ENCODE measurements at regions not wholly inside any gene's neighbourhood (a gene's known extent, or its start where the extent isn't known, plus 50 kb on each side); places are given as distances from the start of the nearest gene placed in this dataset.

- H3K4me3 Mint-ChIP-seq = no peak overlapping the region
- ChIA-PET POLR2A (no interaction called here), CTCF (interaction anchor here (1.1 kb wide), 1 partner anchor 13 kb away, joined by 3 read pairs; no protein-coding TSS in a partner anchor)
- H3K27me3 Mint-ChIP-seq = peaks cover 0 to 4% of the 10 kb centered on the region in 2 donors
- Histone ChIP-seq H3K4me1 (ENCODE audit: insufficient read depth, low read length) (no peaks in the 10 kb centered on the region), H3K36me3 (ENCODE audit: insufficient read depth, low read length) (no peaks in the 10 kb centered on the region), H3K27ac (ENCODE audit: low read depth, low read length) (no peak overlapping the region), H3K4me3 (ENCODE audit: low read length) (no peak overlapping the region), H3K9me3 (ENCODE audit: low read length) (no peaks in the 10 kb centered on the region), H3K27me3 (ENCODE audit: insufficient read depth, low read length, poor library complexity, severe bottlenecking) (no peaks in the 10 kb centered on the region)
- H3K4me1 Mint-ChIP-seq = no peaks in the 10 kb centered on the region
- H3K36me3 Mint-ChIP-seq = no peaks in the 10 kb centered on the region
- H3K9me3 Mint-ChIP-seq = no peaks in the 10 kb centered on the region
- no peak for DNase-seq
- no peak overlapping the region for H3K27ac Mint-ChIP-seq
Measured at GRCh38 chr7:13466874-13467547, 522.5 kb downstream of the ETV1 start.

- H3K27me3 Mint-ChIP-seq = no peaks in the 10 kb centered on the region
Measured at GRCh38 chr7:13476881-13477444, 512.5 kb downstream of the ETV1 start.

GRCh38 chr7:13489386-13489785 is 500.1 kb downstream of the ETV1 start:
- H3K9me3 ChIP-seq (ENCODE audit: low read length) = no peaks in the 10 kb centered on the region
- no peak for DNase-seq
- Mint-ChIP-seq H3K4me1 (no peaks in the 10 kb centered on the region), H3K36me3 (no peaks in the 10 kb centered on the region), H3K4me3 (no peak overlapping the region), H3K9me3 (peaks cover 0 to 10% (median 0%) of the 10 kb centered on the region in 5 donors), H3K27ac (no peak overlapping the region), H3K27me3 (peaks cover 1 to 12% of the 10 kb centered on the region in 2 donors)
- H3K27me3 ChIP-seq (ENCODE audit: insufficient read depth, low read length, poor library complexity, severe bottlenecking) = no peaks in the 10 kb centered on the region
- CTCF ChIA-PET = no interaction called here
- H3K4me1 ChIP-seq (ENCODE audit: insufficient read depth, low read length) = no peaks in the 10 kb centered on the region
- no peak overlapping the region for H3K4me3 ChIP-seq (ENCODE audit: low read length)
- H3K27ac ChIP-seq (ENCODE audit: low read depth, low read length) = no peak overlapping the region
- H3K36me3 ChIP-seq (ENCODE audit: insufficient read depth, low read length) = no peaks in the 10 kb centered on the region
- POLR2A ChIA-PET = no interaction called here

More at GRCh38 chr7:13476881-13477444, 512.5 kb downstream of the ETV1 start:
- Mint-ChIP-seq H3K36me3 (no peaks in the 10 kb centered on the region), H3K9me3 (no peaks in the 10 kb centered on the region), H3K4me1 (no peaks in the 10 kb centered on the region), H3K4me3 (no peak overlapping the region), H3K27ac (no peak overlapping the region)
- Histone ChIP-seq H3K27me3 (ENCODE audit: insufficient read depth, low read length, poor library complexity, severe bottlenecking) (no peaks in the 10 kb centered on the region), H3K36me3 (ENCODE audit: insufficient read depth, low read length) (no peaks in the 10 kb centered on the region), H3K4me1 (ENCODE audit: insufficient read depth, low read length) (no peaks in the 10 kb centered on the region), H3K27ac (ENCODE audit: low read depth, low read length) (no peak overlapping the region), H3K4me3 (ENCODE audit: low read length) (no peak overlapping the region), H3K9me3 (ENCODE audit: low read length) (no peaks in the 10 kb centered on the region)
- CTCF ChIA-PET = no interaction called here
- DNase-seq = no peak
- POLR2A ChIA-PET = no interaction called here

GRCh38 chr7:13496976-13497375 is 492.5 kb downstream of the ETV1 start:
- DNase-seq = no peak
- Histone ChIP-seq H3K27ac (ENCODE audit: low read depth, low read length) (no peak overlapping the region), H3K27me3 (ENCODE audit: insufficient read depth, low read length, poor library complexity, severe bottlenecking) (no peaks in the 10 kb centered on the region), H3K4me1 (ENCODE audit: insufficient read depth, low read length) (no peaks in the 10 kb centered on the region), H3K36me3 (ENCODE audit: insufficient read depth, low read length) (no peaks in the 10 kb centered on the region), H3K4me3 (ENCODE audit: low read length) (no peak overlapping the region), H3K9me3 (ENCODE audit: low read length) (no peaks in the 10 kb centered on the region)
- Mint-ChIP-seq H3K27ac (no peak overlapping the region), H3K4me1 (no peaks in the 10 kb centered on the region), H3K9me3 (no peaks in the 10 kb centered on the region), H3K27me3 (no peaks in the 10 kb centered on the region), H3K4me3 (no peak overlapping the region), H3K36me3 (no peaks in the 10 kb centered on the region)
- POLR2A ChIA-PET = no interaction called here
- CTCF ChIA-PET = no interaction called here

- H3K27ac ChIP-seq (ENCODE audit: low read depth, low read length) = no peak overlapping the region
- Mint-ChIP-seq H3K27ac (no peak overlapping the region), H3K4me1 (no peaks in the 10 kb centered on the region), H3K27me3 (peaks cover 7 to 19% of the 10 kb centered on the region in 2 donors), H3K9me3 (peaks cover 0 to 8% (median 7%) of the 10 kb centered on the region in 5 donors), H3K36me3 (no peaks in the 10 kb centered on the region), H3K4me3 (no peak overlapping the region)
- ChIA-PET POLR2A (no interaction called here), CTCF (no interaction called here)
- no peak for DNase-seq
- H3K4me3 ChIP-seq (ENCODE audit: low read length) = no peak overlapping the region
- no peaks in the 10 kb centered on the region for H3K9me3 ChIP-seq (ENCODE audit: low read length)
- no peaks in the 10 kb centered on the region for H3K27me3 ChIP-seq (ENCODE audit: insufficient read depth, low read length, poor library complexity, severe bottlenecking)
- H3K36me3 ChIP-seq (ENCODE audit: insufficient read depth, low read length) = no peaks in the 10 kb centered on the region
- no peaks in the 10 kb centered on the region for H3K4me1 ChIP-seq (ENCODE audit: insufficient read depth, low read length)
Measured at GRCh38 chr7:13508586-13508985, 480.9 kb downstream of the ETV1 start.

- Histone ChIP-seq H3K9me3 (ENCODE audit: low read length) (no peaks in the 10 kb centered on the region), H3K4me1 (ENCODE audit: insufficient read depth, low read length) (no peaks in the 10 kb centered on the region), H3K27ac (ENCODE audit: low read depth, low read length) (no peak overlapping the region), H3K27me3 (ENCODE audit: insufficient read depth, low read length, poor library complexity, severe bottlenecking) (no peaks in the 10 kb centered on the region), H3K36me3 (ENCODE audit: insufficient read depth, low read length) (no peaks in the 10 kb centered on the region), H3K4me3 (ENCODE audit: low read length) (no peak overlapping the region)
- H3K4me1 Mint-ChIP-seq = no peaks in the 10 kb centered on the region
- no peak overlapping the region for H3K27ac Mint-ChIP-seq
- peaks cover 2 to 7% of the 10 kb centered on the region in 2 donors for H3K27me3 Mint-ChIP-seq
- CTCF ChIA-PET = no interaction called here
- no peaks in the 10 kb centered on the region for H3K36me3 Mint-ChIP-seq
- no peaks in the 10 kb centered on the region for H3K9me3 Mint-ChIP-seq
- no peak overlapping the region for H3K4me3 Mint-ChIP-seq
- POLR2A ChIA-PET = no interaction called here
- no peak for DNase-seq
Measured at GRCh38 chr7:13518738-13519137, 470.7 kb downstream of the ETV1 start.

DNA sequence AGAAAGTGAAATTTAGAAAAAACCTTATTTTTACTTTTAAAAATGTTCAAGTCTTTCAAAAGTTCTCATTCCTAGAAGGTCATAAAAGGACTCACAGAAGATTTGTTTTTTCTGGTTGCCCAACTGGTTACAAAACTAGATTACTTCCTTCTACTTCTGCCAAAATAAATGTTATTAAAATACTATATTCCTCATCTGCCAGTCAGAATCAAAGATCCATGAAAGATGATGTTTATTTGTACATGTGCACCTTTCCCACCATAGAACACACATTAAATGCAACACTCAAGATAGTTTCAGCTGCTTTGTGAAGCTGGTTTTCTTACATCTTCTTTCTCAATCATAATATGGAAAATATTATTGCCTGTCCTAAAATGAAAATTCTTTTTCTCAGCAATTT is 465.4 kb downstream of the ETV1 start:
- Histone ChIP-seq H3K4me1 (ENCODE audit: insufficient read depth, low read length) (no peaks in the 10 kb centered on the region), H3K27ac (ENCODE audit: low read depth, low read length) (no peak overlapping the region), H3K9me3 (ENCODE audit: low read length) (no peaks in the 10 kb centered on the region), H3K27me3 (ENCODE audit: insufficient read depth, low read length, poor library complexity, severe bottlenecking) (no peaks in the 10 kb centered on the region), H3K4me3 (ENCODE audit: low read length) (no peak overlapping the region), H3K36me3 (ENCODE audit: insufficient read depth, low read length) (no peaks in the 10 kb centered on the region)
- POLR2A ChIA-PET = no interaction called here
- no peak for DNase-seq
- no peak overlapping the region for H3K27ac Mint-ChIP-seq
- CTCF ChIA-PET = no interaction called here
- no peaks in the 10 kb centered on the region for H3K36me3 Mint-ChIP-seq
- no peaks in the 10 kb centered on the region for H3K4me1 Mint-ChIP-seq
- peaks cover 2 to 7% of the 10 kb centered on the region in 2 donors for H3K27me3 Mint-ChIP-seq
- no peak overlapping the region for H3K4me3 Mint-ChIP-seq
- H3K9me3 Mint-ChIP-seq = no peaks in the 10 kb centered on the region

- Mint-ChIP-seq H3K27me3 (no peaks in the 10 kb centered on the region), H3K36me3 (no peaks in the 10 kb centered on the region), H3K4me3 (peak overlapping the region in 3 of 7 donors; percentile 18 to 39 (median 28)), H3K9me3 (no peaks in the 10 kb centered on the region), H3K27ac (no peak overlapping the region), H3K4me1 (peaks cover 9 to 17% (median 14%) of the 10 kb centered on the region in 3 donors)
- H3K4me1 ChIP-seq (ENCODE audit: insufficient read depth, low read length) = no peaks in the 10 kb centered on the region
- no peaks in the 10 kb centered on the region for H3K9me3 ChIP-seq (ENCODE audit: low read length)
- no peak overlapping the region for H3K4me3 ChIP-seq (ENCODE audit: low read length)
- H3K27me3 ChIP-seq (ENCODE audit: insufficient read depth, low read length, poor library complexity, severe bottlenecking) = no peaks in the 10 kb centered on the region
- ChIA-PET POLR2A (no interaction called here), CTCF (no interaction called here)
- H3K27ac ChIP-seq (ENCODE audit: low read depth, low read length) = no peak overlapping the region
- DNase-seq = no peak
- H3K36me3 ChIP-seq (ENCODE audit: insufficient read depth, low read length) = no peaks in the 10 kb centered on the region
Measured at GRCh38 chr7:13532028-13532753, 457.3 kb downstream of the ETV1 start.

Measured in CD8-positive, alpha-beta memory T cell (primary cell).